SKM-1 treated with dmso at 0.1 percent for 144 hours (cell line): ENCODE measurements at regions not wholly inside any gene's neighbourhood (a gene's known extent, or its start where the extent isn't known, plus 50 kb on each side); places are given as distances from the start of the nearest gene placed in this dataset.

Source experiments
- DNase-seq: peaks from one replicate; lab custom pipeline; 2025; ENCODE audit not compliant: unreplicated experiment; lab: John Stamatoyannopoulos, UW

DNA sequence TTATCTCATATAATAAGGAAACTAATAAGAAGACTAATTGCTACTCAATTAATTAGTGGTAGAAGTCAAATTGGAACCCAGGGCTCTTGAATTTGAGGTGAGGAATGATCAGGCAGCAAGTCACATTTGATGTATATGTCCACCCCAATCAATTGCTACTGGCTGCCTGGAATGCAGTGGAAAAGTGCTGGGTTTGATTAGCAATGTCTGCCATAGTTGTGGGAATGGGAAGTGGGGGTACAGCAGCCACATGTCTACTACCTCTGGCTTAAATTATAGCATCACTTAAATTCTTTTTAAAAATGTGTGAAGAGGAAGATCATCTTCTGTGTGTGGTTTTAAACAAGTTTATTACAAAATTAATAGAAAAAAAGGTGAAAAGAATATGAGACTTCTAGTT is 50.8 kb upstream of the NAV2 start:
- DNase-seq: no peak

DNA sequence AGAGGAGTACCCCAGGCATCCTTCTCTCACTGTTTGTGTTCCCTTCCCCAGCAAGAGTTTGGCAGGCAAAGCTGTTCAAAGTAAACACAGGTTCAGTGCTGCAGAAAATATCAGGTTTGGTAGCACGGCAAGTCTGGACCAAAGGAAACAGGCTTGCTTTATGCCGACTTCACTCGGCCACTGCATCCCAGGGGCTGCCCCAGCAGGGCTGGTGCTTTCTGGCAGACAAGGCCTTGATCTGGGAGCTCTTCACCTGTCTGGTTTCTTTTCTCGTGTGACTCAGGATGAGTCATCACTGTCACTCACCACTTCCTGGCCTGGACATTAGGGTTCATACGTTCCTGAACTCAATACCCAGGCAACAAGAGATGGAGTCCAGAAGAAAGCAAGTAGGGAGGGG is 52.6 kb upstream of the NAV2 start:
- DNase-seq: no peak

- DNase-seq: no peak
Observed at GRCh38 chr11:19659529-19659928, 53.1 kb upstream of the NAV2 start.

DNA sequence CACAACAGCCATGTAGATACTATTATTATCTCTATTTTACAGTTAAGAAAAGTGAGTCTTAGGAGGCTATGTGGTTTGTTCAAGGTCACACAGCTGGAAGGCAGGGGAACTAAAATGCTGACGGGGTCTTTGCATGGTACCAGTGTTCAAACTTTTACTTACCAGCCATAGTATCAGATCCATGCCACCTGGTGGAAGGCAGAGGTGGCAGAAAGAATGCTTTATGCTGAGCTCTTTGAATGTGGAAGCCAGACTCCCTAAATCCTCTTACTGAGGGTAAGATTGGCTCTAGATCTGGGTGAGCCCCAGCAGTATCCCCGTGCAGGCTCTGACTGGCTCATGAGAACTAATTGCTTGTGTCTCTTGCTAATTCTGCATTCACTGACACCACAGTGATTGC is 54.3 kb upstream of the NAV2 start:
- DNase-seq: no peak

DNA sequence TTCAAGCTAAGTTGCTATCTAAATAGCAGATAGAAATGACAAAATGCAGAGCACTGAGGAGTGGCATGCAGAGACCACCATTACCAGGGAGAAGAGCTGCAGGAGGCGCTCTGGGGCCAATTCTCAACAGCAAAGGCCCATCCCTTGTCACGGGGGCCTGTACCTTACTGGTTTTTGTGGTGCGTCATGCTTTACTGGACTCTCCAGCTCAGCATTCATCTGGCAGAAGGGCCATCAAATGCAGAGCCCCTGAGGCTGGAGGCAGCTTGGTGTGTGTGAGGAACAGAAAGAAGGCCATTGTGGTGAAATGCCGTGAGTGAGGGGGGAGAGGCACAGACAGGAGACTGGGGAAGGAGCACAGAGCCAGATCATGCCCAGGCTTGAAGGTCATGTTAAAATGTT is 56.5 kb upstream of the NAV2 start:
- no peak for DNase-seq

DNA sequence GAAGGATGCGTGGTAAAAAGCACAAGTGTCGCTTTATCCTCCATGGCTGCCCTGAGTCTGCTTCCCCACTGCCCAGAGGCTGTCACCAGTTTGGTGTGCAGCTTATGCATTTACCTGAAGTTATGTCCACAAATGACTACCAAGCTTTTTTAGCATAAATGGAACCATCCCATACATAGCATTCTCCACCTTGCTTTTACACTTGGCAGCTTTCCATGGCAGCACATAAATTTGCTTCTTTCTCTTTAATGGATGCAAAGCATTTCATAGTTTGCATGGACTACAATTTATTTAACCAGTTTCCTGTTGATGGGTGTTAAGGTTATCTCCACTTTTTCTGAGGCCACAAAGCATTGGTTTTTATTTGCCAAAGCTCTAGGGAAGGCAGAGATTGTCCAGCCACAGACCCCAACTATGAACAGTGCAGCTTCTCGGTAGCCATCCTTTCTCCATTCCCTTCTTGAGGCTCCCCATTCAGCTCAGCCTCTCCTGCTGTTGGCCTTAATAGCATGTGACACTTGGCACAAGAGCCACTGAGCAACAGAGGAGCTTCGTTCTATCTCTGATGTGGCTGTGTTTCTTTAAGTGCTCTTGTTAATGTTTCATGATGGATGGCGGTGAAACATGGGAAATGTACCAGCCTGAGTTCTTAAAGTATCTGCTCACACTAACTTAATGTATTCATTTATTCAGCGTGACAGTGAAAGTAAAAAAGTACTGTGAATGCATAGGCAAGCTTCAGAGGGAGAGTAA is 59.8 kb upstream of the NAV2 start:
- DNase-seq: no peak

DNA sequence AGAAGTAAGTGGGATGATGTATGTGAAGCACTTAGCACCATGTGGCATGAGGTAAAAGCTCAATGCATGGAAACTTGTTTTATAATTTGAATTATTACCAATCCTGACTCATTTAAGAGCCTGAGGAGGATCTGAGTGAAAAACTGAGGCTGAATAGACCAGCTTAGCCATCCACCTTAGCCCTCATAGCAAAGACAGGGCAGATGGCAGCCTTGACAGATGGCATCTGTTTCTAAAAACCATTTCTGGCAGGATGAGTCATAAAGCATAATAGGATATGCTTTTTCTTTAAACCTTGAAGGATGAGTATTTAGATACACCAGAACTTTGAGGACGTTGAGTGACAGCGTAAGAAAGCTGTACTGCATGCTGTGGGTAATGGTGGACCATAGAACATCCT is 61.0 kb upstream of the NAV2 start:
- no peak for DNase-seq

DNA sequence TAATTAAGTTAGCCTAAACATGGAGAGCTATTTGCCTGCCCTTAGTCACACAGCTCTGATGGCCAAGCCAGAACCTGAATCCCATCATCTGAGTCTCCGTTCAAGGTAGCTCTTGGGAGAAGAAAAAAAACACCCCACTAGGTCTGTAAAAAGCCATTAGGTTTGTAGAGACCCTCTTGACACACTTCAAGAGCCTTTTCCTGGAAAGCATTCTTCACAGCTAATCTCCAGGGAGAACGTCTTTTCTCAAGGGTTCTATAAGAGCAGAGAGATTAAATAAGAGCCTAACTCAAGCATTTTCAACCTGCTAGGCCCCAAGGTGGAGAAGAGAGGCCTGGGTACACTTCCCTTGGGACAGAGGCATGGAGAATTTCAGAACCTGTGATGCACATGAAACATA is 61.6 kb upstream of the NAV2 start:
- DNase-seq: no peak

DNA sequence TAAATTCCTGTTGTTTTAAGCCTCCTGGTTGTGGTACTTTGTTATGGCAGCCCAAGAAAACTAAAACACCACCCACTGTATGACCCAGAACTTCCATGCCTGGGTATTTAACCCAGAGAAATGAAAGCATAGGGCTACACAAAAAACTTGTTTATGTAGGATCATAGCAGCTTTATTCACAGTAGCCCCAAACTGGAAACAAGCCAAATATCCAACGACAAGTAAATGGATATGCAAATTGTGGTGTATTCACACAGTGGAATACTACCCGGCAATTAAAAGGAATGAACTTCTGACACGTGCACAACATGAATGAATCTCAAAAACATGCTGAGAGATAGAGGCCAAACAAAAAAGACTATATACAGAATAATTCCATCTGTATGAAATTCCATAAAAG is 62.2 kb upstream of the NAV2 start:
- DNase-seq: no peak

- DNase-seq: no peak
Observed at GRCh38 chr11:19649751-19650150, 62.9 kb upstream of the NAV2 start.

GRCh38 chr11:19648321-19648720 is 64.3 kb upstream of the NAV2 start:
- no peak for DNase-seq

DNA sequence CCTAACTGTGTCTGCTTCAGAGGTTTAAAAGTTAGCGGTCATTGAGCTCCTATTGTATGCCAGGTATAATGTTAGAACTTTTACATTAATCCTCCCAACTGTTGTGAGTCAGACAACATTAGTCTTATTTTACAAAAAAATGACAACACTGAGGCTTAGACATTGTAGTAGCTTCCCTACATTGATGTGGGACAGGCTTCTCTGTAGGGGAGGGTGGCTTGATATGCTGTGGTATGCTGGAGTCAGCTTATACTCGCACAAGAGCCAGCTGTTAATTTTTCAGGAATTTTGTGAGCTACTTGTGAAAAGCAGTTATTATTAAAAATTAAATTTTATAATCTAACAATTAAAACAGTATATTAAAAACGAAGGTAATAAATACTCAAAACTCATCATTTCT is 64.8 kb upstream of the NAV2 start:
- no peak for DNase-seq

DNA sequence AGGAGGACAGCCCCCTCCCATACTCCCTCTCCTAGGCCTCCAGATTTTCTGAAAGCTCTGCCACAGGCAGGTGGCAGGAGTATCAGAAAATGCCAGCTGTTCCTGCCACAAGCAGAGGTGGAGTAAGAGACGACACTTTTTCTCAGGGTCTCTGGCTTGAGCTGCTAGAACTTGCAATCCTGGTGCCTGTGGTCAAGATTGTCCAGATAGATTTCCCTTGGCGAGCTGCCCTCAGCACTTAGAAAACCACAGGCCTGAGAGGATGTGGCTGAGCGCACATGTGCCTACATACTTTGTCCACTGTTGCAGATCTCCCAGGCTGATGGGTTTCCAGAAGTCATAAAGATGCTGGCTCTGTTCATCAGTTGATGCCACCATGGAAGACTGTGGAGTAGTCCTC is 65.7 kb upstream of the NAV2 start:
- DNase-seq: no peak

DNA sequence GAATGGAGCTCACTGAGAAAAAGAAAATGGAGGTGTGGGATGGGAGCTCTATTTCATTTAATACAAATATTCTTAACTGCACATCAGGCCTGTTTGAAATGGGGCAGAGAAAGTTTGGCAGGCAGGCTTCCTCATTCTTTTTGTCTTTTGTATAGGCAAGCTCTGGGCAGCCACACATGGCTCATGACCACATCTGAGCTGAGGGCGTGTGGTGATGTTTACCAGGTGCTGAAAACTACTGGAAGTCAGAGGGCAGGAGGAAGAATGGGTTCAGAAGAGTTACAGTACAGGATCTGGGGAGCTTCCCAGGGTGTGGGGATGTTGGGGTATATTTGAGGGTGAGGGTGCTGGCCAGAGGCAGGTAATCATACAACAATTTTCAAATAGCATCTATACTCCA is 66.3 kb upstream of the NAV2 start:
- DNase-seq: no peak

DNA sequence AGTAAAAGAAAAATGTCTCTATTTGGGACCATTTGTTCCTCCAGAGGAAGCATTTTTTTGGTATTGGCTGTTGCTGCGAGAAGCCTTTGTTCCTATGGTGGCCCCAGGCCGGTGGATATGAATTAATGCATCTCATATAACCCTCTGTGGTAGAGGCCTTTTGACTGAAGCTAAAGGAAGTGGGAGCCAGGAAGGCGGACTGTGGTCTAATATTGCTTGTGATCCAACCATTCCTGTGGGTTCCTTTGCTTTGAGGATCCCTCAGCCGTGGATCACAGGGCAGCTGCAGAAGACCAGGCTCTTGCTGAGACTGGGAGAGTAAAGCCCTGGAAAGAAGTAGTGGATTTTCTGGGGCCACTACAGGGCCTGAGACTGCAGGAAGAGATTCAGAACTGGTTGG is 68.3 kb upstream of the NAV2 start:
- DNase-seq: no peak

- DNase-seq: no peak
Observed at GRCh38 chr11:19642185-19643158, 70.2 kb upstream of the NAV2 start.

DNA sequence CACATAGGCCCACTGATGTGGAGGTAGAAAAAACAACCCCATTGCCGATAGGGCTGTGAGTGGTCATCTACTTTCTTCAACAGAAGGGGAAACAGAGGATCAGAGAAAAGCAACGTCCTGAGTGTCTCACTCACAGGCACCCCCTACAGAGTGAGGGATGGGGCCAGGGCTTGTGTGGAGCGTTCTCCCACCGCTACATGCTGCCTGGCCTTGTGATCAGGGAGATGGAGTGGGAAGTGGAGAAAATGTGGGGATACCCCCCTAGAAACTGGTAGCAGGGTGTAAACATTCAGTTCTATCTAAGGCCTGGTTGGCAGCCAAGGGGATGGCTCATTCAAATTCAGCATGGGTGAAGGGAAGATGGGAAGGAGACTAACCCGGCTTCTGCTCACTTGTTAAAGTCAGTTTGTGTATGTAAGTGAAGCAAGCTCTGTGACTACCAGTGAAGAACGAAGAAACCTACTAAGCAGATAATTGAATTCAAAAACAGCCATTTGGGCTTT is 73.0 kb upstream of the NAV2 start:
- DNase-seq: no peak

- no peak for DNase-seq
Observed at GRCh38 chr11:19635332-19635731, 77.3 kb upstream of the NAV2 start.

DNA sequence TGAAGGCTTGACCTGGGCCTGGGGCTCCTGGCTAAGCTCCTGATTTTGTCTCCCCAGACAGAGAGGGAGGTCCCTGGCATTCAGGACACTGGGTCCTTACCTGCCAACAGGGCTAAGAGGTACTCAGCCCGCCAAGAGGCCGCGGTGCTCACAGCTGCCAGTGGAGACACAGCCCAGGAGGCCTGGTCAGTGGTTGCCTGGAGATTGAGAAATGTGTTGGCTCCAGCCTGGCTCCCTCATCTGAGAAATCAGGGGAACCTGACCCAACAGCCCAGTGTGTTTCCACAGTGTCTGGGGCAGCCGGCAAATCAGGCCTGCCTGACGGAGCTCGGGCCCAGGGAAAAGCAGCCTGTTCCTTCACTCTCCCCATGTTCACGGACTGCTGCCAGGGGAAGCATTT is 79.4 kb upstream of the NAV2 start:
- no peak for DNase-seq

DNA sequence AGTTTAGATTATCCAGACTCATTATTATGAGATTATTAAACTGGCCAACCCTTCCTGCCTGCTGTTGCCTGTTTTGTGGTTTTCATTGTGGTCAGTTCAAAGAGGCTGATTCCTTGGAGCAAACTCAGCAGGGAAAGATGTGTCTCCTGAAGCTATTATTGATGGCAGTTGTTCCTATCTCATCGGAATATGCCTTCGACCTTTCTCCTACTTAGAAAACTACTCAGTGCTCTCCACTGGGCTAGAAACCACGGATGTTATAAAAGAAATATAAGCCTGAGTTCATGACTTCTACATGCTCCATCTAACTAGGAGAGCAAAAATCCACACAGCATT is 80.2 kb upstream of the NAV2 start:
- no peak for DNase-seq

GRCh38 chr11:19631712-19632498 is 80.7 kb upstream of the NAV2 start:
- DNase-seq: no peak

GRCh38 chr11:19628018-19628417 is 84.6 kb upstream of the NAV2 start:
- DNase-seq: no peak
